H7 (cell line): ENCODE measurements at regions not wholly inside any gene's neighbourhood (a gene's known extent, or its start where the extent isn't known, plus 50 kb on each side); places are given as distances from the start of the nearest gene placed in this dataset.
A peak's percentile ranks its signal among the peaks of the same experiment; 100 is the strongest.

ENCODE experiments used
- DNase-seq: peaks from one replicate; pipeline ENCODE4 v3.0.0; 2012
- H3K27me3 ChIP-seq: 2 replicates; pipeline ENCODE4 v1.6.0; 2011; ENCODE audit warnings: mild to moderate bottlenecking, low read length; ENCODE audit not compliant: control insufficient read depth, insufficient read depth
- H3K36me3 ChIP-seq: replicated peaks from 2 replicates; pipeline ENCODE4 v1.5.1; 2011; ENCODE audit warnings: low read length; ENCODE audit not compliant: control insufficient read depth, insufficient read depth
- H3K4me3 ChIP-seq: 2 replicates; pipeline ENCODE4 v1.5.1; 2011; ENCODE audit warnings: low read depth, mild to moderate bottlenecking, control low read depth, low read length, moderate library complexity; ENCODE audit not compliant: insufficient read depth

- Histone ChIP-seq H3K36me3 (no peaks in the 10 kb centered on the region), H3K27me3 (no peaks in the 10 kb centered on the region), H3K4me3 (no peak overlapping the region)
- DNase-seq: no peak
Measured at GRCh38 chr3:80097674-80098073, 329.9 kb upstream of the ROBO1 start.

GRCh38 chr3:80096909-80097308 is 329.1 kb upstream of the ROBO1 start:
- DNase-seq: no peak
- no peaks in the 10 kb centered on the region for H3K27me3 ChIP-seq
- no peaks in the 10 kb centered on the region for H3K36me3 ChIP-seq
- no peak overlapping the region for H3K4me3 ChIP-seq

- Histone ChIP-seq H3K27me3 (no peaks in the 10 kb centered on the region), H3K36me3 (no peaks in the 10 kb centered on the region), H3K4me3 (no peak overlapping the region)
- no peak for DNase-seq
Measured at GRCh38 chr3:80094589-80094988, 326.8 kb upstream of the ROBO1 start.

- DNase-seq: no peak
- no peak overlapping the region for H3K4me3 ChIP-seq
- H3K36me3 ChIP-seq: no peaks in the 10 kb centered on the region
- H3K27me3 ChIP-seq: no peaks in the 10 kb centered on the region
Measured at GRCh38 chr3:80087767-80088166, 320.0 kb upstream of the ROBO1 start.

GRCh38 chr3:80086426-80086825 is 318.6 kb upstream of the ROBO1 start:
- Histone ChIP-seq H3K4me3 (no peak overlapping the region), H3K36me3 (no peaks in the 10 kb centered on the region), H3K27me3 (no peaks in the 10 kb centered on the region)
- no peak for DNase-seq

GRCh38 chr3:80079886-80080285 is 312.1 kb upstream of the ROBO1 start:
- Histone ChIP-seq H3K36me3 (no peaks in the 10 kb centered on the region), H3K27me3 (no peaks in the 10 kb centered on the region), H3K4me3 (no peak overlapping the region)
- no peak for DNase-seq

GRCh38 chr3:80068459-80068858 is 300.7 kb upstream of the ROBO1 start:
- Histone ChIP-seq H3K4me3 (no peak overlapping the region), H3K36me3 (no peaks in the 10 kb centered on the region), H3K27me3 (no peaks in the 10 kb centered on the region)
- DNase-seq: no peak

- Histone ChIP-seq H3K27me3 (no peaks in the 10 kb centered on the region), H3K36me3 (no peaks in the 10 kb centered on the region), H3K4me3 (no peak overlapping the region)
- no peak for DNase-seq
Measured at GRCh38 chr3:80063535-80063934, 295.7 kb upstream of the ROBO1 start.

GRCh38 chr3:80060664-80061063 is 292.9 kb upstream of the ROBO1 start:
- DNase-seq: no peak
- no peaks in the 10 kb centered on the region for H3K36me3 ChIP-seq
- H3K27me3 ChIP-seq: no peaks in the 10 kb centered on the region
- no peak overlapping the region for H3K4me3 ChIP-seq

- no peaks in the 10 kb centered on the region for H3K36me3 ChIP-seq
- no peak for DNase-seq
- H3K4me3 ChIP-seq: no peak overlapping the region
- H3K27me3 ChIP-seq: no peaks in the 10 kb centered on the region
Measured at GRCh38 chr3:80055306-80055705, 287.5 kb upstream of the ROBO1 start.

- DNase-seq: no peak
- H3K36me3 ChIP-seq: no peaks in the 10 kb centered on the region
- no peaks in the 10 kb centered on the region for H3K27me3 ChIP-seq
- no peak overlapping the region for H3K4me3 ChIP-seq
Measured at GRCh38 chr3:80052271-80052670, 284.5 kb upstream of the ROBO1 start.

GRCh38 chr3:80051602-80051962 is 283.8 kb upstream of the ROBO1 start:
- DNase-seq: no peak
- Histone ChIP-seq H3K4me3 (no peak overlapping the region), H3K36me3 (no peaks in the 10 kb centered on the region), H3K27me3 (no peaks in the 10 kb centered on the region)

- H3K36me3 ChIP-seq: no peaks in the 10 kb centered on the region
Measured at GRCh38 chr3:80050826-80051601, 283.2 kb upstream of the ROBO1 start.

GRCh38 chr3:80043226-80043625 is 275.4 kb upstream of the ROBO1 start:
- no peak overlapping the region for H3K4me3 ChIP-seq
- no peaks in the 10 kb centered on the region for H3K36me3 ChIP-seq
- no peak for DNase-seq
- no peaks in the 10 kb centered on the region for H3K27me3 ChIP-seq

More at GRCh38 chr3:80050826-80051601, 283.2 kb upstream of the ROBO1 start:
- Histone ChIP-seq H3K4me3 (no peak overlapping the region), H3K27me3 (no peaks in the 10 kb centered on the region)
- peak; percentile 9 for DNase-seq

- no peaks in the 10 kb centered on the region for H3K36me3 ChIP-seq
- no peak for DNase-seq
- no peaks in the 10 kb centered on the region for H3K27me3 ChIP-seq
- no peak overlapping the region for H3K4me3 ChIP-seq
Measured at GRCh38 chr3:80040067-80040466, 272.3 kb upstream of the ROBO1 start.

- Histone ChIP-seq H3K27me3 (no peaks in the 10 kb centered on the region), H3K4me3 (no peak overlapping the region), H3K36me3 (no peaks in the 10 kb centered on the region)
- no peak for DNase-seq
Measured at GRCh38 chr3:80036176-80036575, 268.4 kb upstream of the ROBO1 start.
